Activated CD8-positive, alpha-beta T cell treated with anti-CD3 and anti-CD28 coated beads for 36 hours (primary cell): ENCODE measurements at regions not wholly inside any gene's neighbourhood (a gene's known extent, or its start where the extent isn't known, plus 50 kb on each side); places are given as distances from the start of the nearest gene placed in this dataset.
"Not testable (repeated sequence)": the region's sequence is repeated elsewhere in the genome, so short reads cannot be mapped to it uniquely, and the experiment has no call there.

Experiments used
- ATAC-seq: fragments of 200-7000 bp; cut with Tn5 transposase; one replicate; pipeline ENCODE4 v1.10.0; 2021; ENCODE audit warnings: mild to moderate bottlenecking, moderate library complexity
- CTCF ChIA-PET: fragments of 350-600 bp; sonication (Branson Sonifier 250); formaldehyde crosslinking; loops from one replicate; lab custom pipeline; 2021; ENCODE audit warnings: antibody characterized with exemption; lab: Charles Lee
- POLR2A ChIA-PET: fragments of 350-600 bp; sonication (Branson Sonifier 250); formaldehyde crosslinking; loops from one replicate; lab custom pipeline; 2021; ENCODE audit warnings: antibody characterized with exemption; lab: Charles Lee
- DNase-seq: peaks from one replicate; pipeline ENCODE4 v3.0.0-alpha.2; 2020
- H3K27ac Mint-ChIP-seq: one replicate; pipeline ENCODE4 v1.8.0; 2021; ENCODE audit warnings: mild to moderate bottlenecking, mixed read lengths
- H3K27me3 Mint-ChIP-seq: one replicate; pipeline ENCODE4 v1.8.0; 2021; ENCODE audit warnings: mixed read lengths
- H3K36me3 Mint-ChIP-seq: one replicate; pipeline ENCODE4 v1.8.0; 2021; ENCODE audit warnings: low read depth, mixed read lengths
- H3K4me1 Mint-ChIP-seq: one replicate; pipeline ENCODE4 v1.8.0; 2021; ENCODE audit warnings: low read depth, mixed read lengths
- H3K4me3 Mint-ChIP-seq: one replicate; pipeline ENCODE4 v1.8.0; 2021; ENCODE audit warnings: mild to moderate bottlenecking, moderate library complexity, mixed read lengths
- H3K9me3 Mint-ChIP-seq: one replicate; pipeline ENCODE4 v1.8.0; 2021; ENCODE audit warnings: mixed read lengths
- intact Hi-C: fragments of 100-400 bp; cut with micrococcal nuclease; formaldehyde crosslinking; loops from one replicate; pipeline ENCODE4 v1.10.0; 2022
- TF ChIP-seq, protein P1 (sequence below): fragments of 200-600 bp; IDR thresholded peaks from one replicate; pipeline ENCODE4 v1.8.0; 2022; ENCODE audit warnings: antibody characterized with exemption, mild to moderate bottlenecking

DNA sequence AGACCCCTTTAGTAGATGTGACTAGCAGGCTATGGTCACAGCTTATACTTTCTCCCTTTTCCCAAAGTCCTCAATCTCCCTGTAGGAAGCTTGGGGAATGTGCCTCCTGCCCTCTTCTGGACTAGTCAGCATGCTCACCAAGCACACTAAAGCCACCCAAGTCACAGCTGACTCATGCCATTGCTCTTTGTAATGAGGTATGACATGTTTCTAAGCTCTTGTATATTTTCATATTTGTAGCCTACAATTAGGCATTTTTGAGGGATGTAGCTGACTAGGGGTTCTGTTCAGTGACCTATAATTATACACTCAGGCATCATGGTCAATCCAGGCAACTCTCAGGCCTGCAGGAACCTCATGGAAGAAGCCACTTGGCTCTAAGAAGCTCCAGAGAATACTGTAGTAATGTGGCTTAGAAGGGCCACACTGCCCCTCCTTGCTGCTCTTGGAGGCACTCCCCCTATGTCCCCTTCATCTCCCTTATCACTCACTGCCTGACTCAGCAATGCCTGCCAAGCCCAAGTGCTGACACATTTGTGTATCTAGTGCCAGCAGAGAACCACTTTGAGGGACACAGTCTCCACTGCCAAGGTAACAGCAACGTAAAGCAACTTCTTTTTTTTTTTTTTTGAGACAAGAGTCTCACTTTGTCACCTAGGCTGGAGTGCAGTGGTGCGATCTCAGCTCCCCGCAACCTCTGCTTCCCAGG, 86.2 kb downstream of the RPL27A start:
- ChIA-PET POLR2A (no interaction called here), CTCF (interaction anchor here (0.9 kb wide), 1 partner anchor 12 kb away, joined by 3 read pairs; no protein-coding TSS in a partner anchor)
- DNase-seq (no peak), ATAC-seq (no peak)
- Mint-ChIP-seq H3K27ac (no peak overlapping the region), H3K36me3 (no peaks in the 10 kb centered on the region), H3K4me1 (no peaks in the 10 kb centered on the region), H3K4me3 (no peak overlapping the region), H3K27me3 (no peaks in the 10 kb centered on the region), H3K9me3 (no peaks in the 10 kb centered on the region)
- TF ChIP-seq, protein P1, sequence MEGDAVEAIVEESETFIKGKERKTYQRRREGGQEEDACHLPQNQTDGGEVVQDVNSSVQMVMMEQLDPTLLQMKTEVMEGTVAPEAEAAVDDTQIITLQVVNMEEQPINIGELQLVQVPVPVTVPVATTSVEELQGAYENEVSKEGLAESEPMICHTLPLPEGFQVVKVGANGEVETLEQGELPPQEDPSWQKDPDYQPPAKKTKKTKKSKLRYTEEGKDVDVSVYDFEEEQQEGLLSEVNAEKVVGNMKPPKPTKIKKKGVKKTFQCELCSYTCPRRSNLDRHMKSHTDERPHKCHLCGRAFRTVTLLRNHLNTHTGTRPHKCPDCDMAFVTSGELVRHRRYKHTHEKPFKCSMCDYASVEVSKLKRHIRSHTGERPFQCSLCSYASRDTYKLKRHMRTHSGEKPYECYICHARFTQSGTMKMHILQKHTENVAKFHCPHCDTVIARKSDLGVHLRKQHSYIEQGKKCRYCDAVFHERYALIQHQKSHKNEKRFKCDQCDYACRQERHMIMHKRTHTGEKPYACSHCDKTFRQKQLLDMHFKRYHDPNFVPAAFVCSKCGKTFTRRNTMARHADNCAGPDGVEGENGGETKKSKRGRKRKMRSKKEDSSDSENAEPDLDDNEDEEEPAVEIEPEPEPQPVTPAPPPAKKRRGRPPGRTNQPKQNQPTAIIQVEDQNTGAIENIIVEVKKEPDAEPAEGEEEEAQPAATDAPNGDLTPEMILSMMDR = no peak
- intact Hi-C loops = no loop called here

DNA sequence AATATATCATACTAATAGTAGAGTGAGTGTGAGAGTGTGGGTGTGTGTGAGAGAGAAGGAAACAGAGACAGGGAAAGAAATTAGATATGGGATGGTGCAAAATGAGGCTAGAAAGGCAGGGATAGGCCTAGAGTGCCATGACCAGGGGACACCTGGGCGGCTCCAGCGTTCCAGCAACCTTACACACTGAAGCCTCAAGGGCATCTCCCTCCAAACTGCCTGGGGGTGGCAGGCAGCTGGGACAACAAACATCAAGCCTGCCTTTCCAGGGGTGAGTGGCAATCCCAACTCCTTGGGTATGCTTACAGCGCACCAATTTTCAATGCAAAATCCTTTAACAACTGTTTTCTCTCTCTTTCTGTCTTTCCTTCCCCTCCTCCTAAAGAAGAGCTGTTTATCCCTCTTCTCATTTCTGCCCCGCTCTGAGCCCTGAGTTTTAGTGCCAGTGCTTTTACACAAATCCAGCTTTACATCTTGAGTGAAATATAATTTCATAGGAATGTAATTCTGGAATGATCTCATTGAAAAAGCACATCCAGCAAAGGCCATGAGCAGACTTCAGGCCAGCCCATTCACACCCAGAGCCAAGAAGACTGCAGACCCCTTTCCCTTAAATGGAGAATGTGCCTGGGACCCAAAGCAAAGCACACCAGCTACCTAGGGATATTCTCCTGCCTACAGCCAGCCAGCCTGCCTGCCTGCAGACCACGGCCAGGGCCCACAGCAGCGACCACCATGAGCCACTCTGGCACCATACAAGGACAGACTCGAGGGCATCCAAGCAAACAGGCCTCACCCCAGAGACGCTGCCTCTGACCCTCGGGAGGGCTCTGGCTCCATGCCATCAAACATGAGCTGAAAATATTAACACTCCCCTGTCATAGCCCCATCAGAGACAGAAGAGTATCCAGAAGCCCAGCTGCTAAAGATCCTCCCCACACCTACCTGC, 90.3 kb downstream of the RPL27A start:
- Mint-ChIP-seq H3K9me3 (no peaks in the 10 kb centered on the region), H3K27me3 (peaks cover 2% of the 10 kb centered on the region), H3K4me1 (no peaks in the 10 kb centered on the region), H3K27ac (no peak overlapping the region), H3K36me3 (no peaks in the 10 kb centered on the region), H3K4me3 (no peak overlapping the region)
- no peak for ATAC-seq
- TF ChIP-seq, protein P1 = no peak
- ChIA-PET POLR2A (no interaction called here), CTCF (interaction anchor here (0.7 kb wide), 1 partner anchor 323 kb away, joined by 3 read pairs; no protein-coding TSS in a partner anchor)
- DNase-seq = no peak
- intact Hi-C loops = no loop called here

DNA sequence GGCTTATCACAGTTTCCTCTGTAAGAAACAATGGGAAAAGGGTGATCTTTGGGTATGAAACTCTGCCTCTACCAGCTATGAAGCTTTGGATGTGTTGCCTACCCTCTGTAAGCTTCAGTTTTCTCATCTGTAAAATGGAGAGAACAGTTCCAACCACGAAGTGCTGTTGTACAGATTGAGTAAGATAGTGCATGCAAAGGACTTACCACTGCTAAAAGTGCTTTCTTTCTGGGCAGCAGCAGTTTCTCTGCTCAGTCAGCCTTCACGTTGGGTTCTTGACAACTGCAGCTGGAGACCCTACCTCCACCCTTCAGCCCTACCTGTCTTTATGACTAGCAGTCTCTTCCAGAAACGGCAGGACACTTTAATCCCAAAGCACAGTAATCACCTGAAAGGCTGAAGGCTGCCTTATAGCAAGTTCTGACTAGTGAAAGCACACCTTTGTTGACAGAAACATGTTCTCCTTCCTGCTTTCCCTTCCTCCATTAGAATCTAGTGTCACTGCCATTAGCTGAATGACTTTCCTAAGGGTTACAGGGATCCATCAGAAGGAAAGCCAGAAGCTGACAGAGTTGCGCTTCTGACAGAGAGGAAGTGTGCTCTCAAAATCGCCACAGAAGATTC, 91.4 kb downstream of the RPL27A start:
- POLR2A ChIA-PET = no interaction called here
- ATAC-seq = no peak
- no peaks in the 10 kb centered on the region for H3K4me1 Mint-ChIP-seq
- H3K27me3 Mint-ChIP-seq = peaks cover 4% of the 10 kb centered on the region
- H3K9me3 Mint-ChIP-seq = no peaks in the 10 kb centered on the region
- H3K27ac Mint-ChIP-seq = no peak overlapping the region
- intact Hi-C loops = no loop called here
- TF ChIP-seq, protein P1 = no peak
- no peaks in the 10 kb centered on the region for H3K36me3 Mint-ChIP-seq
- H3K4me3 Mint-ChIP-seq = no peak overlapping the region
- no peak for DNase-seq
- CTCF ChIA-PET = no interaction called here

DNA sequence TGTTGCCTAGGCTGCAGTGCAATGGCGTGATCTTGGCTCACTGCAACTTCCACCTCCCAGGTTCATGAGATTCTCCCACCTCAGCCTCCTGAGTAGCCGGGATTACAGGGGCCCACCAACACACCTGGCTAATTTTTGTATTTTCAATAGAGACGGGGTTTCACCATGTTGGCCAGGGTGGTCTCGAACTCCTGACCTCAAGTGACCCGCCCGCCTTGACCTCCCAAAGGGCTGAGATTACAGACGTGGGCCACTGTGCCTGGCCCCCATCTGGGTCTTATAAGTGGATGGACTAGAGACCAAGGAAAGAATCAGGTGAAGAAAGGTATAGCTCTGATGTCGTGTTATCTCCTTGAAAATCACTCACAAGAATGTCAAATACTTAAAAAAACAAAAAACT, 92.3 kb downstream of the RPL27A start:
- H3K27ac Mint-ChIP-seq, ATAC-seq, H3K27me3 Mint-ChIP-seq, H3K4me1 Mint-ChIP-seq, CTCF ChIA-PET, H3K36me3 Mint-ChIP-seq, H3K9me3 Mint-ChIP-seq, H3K4me3 Mint-ChIP-seq, POLR2A ChIA-PET, DNase-seq, intact Hi-C loops: not testable (repeated sequence)

DNA sequence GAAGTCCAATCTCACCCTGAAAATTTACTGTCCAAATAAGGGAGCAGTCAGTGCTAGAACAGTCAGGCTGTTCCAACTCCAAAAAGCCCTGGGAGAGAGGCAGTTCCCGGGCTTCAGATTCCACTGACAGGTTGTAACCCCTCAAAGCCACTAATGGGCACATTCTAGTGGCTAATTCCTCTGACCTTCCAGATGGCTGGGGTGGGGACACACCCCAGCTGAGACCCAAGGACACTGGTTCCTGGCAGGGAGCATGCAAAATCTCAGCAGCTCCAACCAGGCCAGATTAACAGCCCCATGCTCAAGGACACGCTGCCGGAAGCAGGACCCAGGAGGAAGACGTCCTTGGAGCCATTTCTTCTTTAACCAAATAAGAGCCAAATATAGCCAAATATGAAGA, 92.7 kb downstream of the RPL27A start:
- ChIA-PET CTCF (no interaction called here), POLR2A (no interaction called here)
- Mint-ChIP-seq H3K27ac (no peak overlapping the region), H3K4me3 (no peak overlapping the region), H3K27me3 (peaks cover 4% of the 10 kb centered on the region), H3K4me1 (no peaks in the 10 kb centered on the region), H3K36me3 (no peaks in the 10 kb centered on the region), H3K9me3 (no peaks in the 10 kb centered on the region)
- intact Hi-C loops = no loop called here
- TF ChIP-seq, protein P1 = no peak
- no peak for DNase-seq
- no peak for ATAC-seq
